HPDE6-E6E7 (cell line): ENCODE measurements at regions not wholly inside any gene's neighbourhood (a gene's known extent, or its start where the extent isn't known, plus 50 kb on each side); places are given as distances from the start of the nearest gene placed in this dataset.
"Not testable (repeated sequence)": the region's sequence is repeated elsewhere in the genome, so short reads cannot be mapped to it uniquely, and the experiment has no call there.

Experiments used
- DNase-seq: peaks from one replicate; pipeline ENCODE4 v3.0.0; 2011; ENCODE audit warnings: missing footprints; ENCODE audit errors: extremely low spot score

- DNase-seq = no peak
Measured at GRCh38 chr2:84217456-84217855, 241.6 kb downstream of the SUCLG1 start.

- no peak for DNase-seq
Measured at GRCh38 chr2:84214455-84214854, 244.6 kb downstream of the SUCLG1 start.

GRCh38 chr2:84212611-84213314, 246.3 kb downstream of the SUCLG1 start:
- no peak for DNase-seq

- DNase-seq = no peak
Measured at GRCh38 chr2:84209941-84210340, 249.1 kb downstream of the SUCLG1 start.

- no peak for DNase-seq
Measured at GRCh38 chr2:84204995-84205394, 254.1 kb downstream of the SUCLG1 start.

GRCh38 chr2:84202166-84202565, 256.9 kb downstream of the SUCLG1 start:
- no peak for DNase-seq

- DNase-seq = no peak
Measured at GRCh38 chr2:84201158-84201557, 257.9 kb downstream of the SUCLG1 start.

- no peak for DNase-seq
Measured at GRCh38 chr2:84197901-84198300, 261.2 kb downstream of the SUCLG1 start.

- no peak for DNase-seq
Measured at GRCh38 chr2:84194949-84195644, 264.0 kb downstream of the SUCLG1 start.

GRCh38 chr2:84194181-84194580, 264.9 kb downstream of the SUCLG1 start:
- no peak for DNase-seq

- no peak for DNase-seq
Measured at GRCh38 chr2:84187258-84187657, 271.8 kb downstream of the SUCLG1 start.

GRCh38 chr2:84181927-84182326, 277.2 kb downstream of the SUCLG1 start:
- DNase-seq = no peak

- no peak for DNase-seq
Measured at GRCh38 chr2:84177733-84178132, 281.3 kb downstream of the SUCLG1 start.

- DNase-seq = no peak
Measured at GRCh38 chr2:84175970-84176369, 283.1 kb downstream of the SUCLG1 start.

GRCh38 chr2:84175340-84175739, 283.7 kb downstream of the SUCLG1 start:
- DNase-seq = no peak

- no peak for DNase-seq
Measured at GRCh38 chr2:84173041-84173440, 286.0 kb downstream of the SUCLG1 start.

GRCh38 chr2:84170979-84171378, 288.1 kb downstream of the SUCLG1 start:
- DNase-seq = no peak

GRCh38 chr2:84169871-84170270, 289.2 kb downstream of the SUCLG1 start:
- no peak for DNase-seq

- not testable (repeated sequence) for DNase-seq
Measured at GRCh38 chr2:84168552-84168951, 290.5 kb downstream of the SUCLG1 start.

GRCh38 chr2:84165256-84165655, 293.8 kb downstream of the SUCLG1 start:
- no peak for DNase-seq

- no peak for DNase-seq
Measured at GRCh38 chr2:84160453-84160852, 298.6 kb downstream of the SUCLG1 start.

- no peak for DNase-seq
Measured at GRCh38 chr2:84158605-84159004, 300.5 kb downstream of the SUCLG1 start.

GRCh38 chr2:84152462-84152861, 306.6 kb downstream of the SUCLG1 start:
- no peak for DNase-seq
